Panc1 (cell line): ENCODE measurements at regions not wholly inside any gene's neighbourhood (a gene's known extent, or its start where the extent isn't known, plus 50 kb on each side); places are given as distances from the start of the nearest gene placed in this dataset.

Experiments
- ATAC-seq: fragments of 200-7000 bp; cut with Tn5 transposase; 2 replicates; pipeline ENCODE4 v1.9.1; 2020; ENCODE audit warnings: mild to moderate bottlenecking, moderate library complexity
- BruUV-seq: library from RNA; stranded (reverse); fragments of 400-500 nt; replicated peaks from 2 replicates; lab custom pipeline; 2021; lab: Mats Ljungman, UMichigan
- CTCF ChIA-PET: fragments of 300-600 bp; sonication (Branson Sonifier 250); formaldehyde crosslinking; loops from one replicate; lab custom pipeline; 2022; ENCODE audit warnings: antibody characterized with exemption; lab: Charles Lee
- POLR2A ChIA-PET: fragments of 300-600 bp; sonication (Branson Sonifier 250); formaldehyde crosslinking; loops from one replicate; lab custom pipeline; 2022; ENCODE audit warnings: antibody characterized with exemption; lab: Charles Lee
- DNase-seq: peaks from one replicate; pipeline ENCODE4 v3.0.0-alpha.2; 2010; ENCODE audit warnings: low read depth, low spot score
- H3K27ac ChIP-seq: 2 replicates; pipeline ENCODE4 v1.5.1; 2011; ENCODE audit warnings: mild to moderate bottlenecking, low read length, inconsistent platforms
- H3K27me3 ChIP-seq: fragments of 200-500 bp; sonication (Bioruptor generic); 2 replicates; pipeline ENCODE4 v1.6.0; 2014; ENCODE audit warnings: low read length, inconsistent platforms; ENCODE audit not compliant: control insufficient read depth, insufficient read depth
- H3K36me3 ChIP-seq: fragments of 200-500 bp; sonication (Bioruptor generic); 2 replicates; pipeline ENCODE4 v1.5.1; 2014; ENCODE audit warnings: inconsistent platforms, mild to moderate bottlenecking, low read length, moderate library complexity; ENCODE audit not compliant: control insufficient read depth, insufficient read depth
- H3K4me1 ChIP-seq: 2 replicates; pipeline ENCODE4 v1.5.1; 2011; ENCODE audit warnings: inconsistent platforms, mild to moderate bottlenecking, low read length, moderate library complexity; ENCODE audit not compliant: control insufficient read depth, insufficient read depth
- H3K4me3 ChIP-seq, 2 experiments: 2 replicates each; pipeline ENCODE4 v1.5.1; 2011 to 2012; ENCODE audit warnings: low read depth in 2 of 2, low read length in 2 of 2, mild to moderate bottlenecking in 2 of 2, inconsistent platforms in 1 of 2, moderate library complexity in 1 of 2
- H3K9me3 ChIP-seq: fragments of 200-500 bp; sonication (Bioruptor generic); 2 replicates; pipeline ENCODE4 v1.5.1; 2014; ENCODE audit warnings: low read depth, mild to moderate bottlenecking, inconsistent platforms, low read length, moderate library complexity; ENCODE audit not compliant: control insufficient read depth, insufficient read depth
- CTCF ChIP-seq: fragments of 450-650 bp; IDR thresholded peaks from 2 replicates; pipeline ENCODE4 v1.5.1; 2017; ENCODE audit warnings: mild to moderate bottlenecking
- POLR2AphosphoS5 ChIP-seq: IDR thresholded peaks from 2 replicates; pipeline ENCODE4 v1.6.1; 2012; ENCODE audit warnings: mild to moderate bottlenecking, low read depth, low read length, moderate library complexity
- REST ChIP-seq, 2 experiments: IDR thresholded peaks; 2 replicates each; pipeline ENCODE4 v1.6.1; 2011 to 2012; ENCODE audit warnings: low read depth in 2 of 2, control low read depth in 1 of 2, low read length in 1 of 2, mild to moderate bottlenecking in 1 of 2, moderate library complexity in 1 of 2; ENCODE audit not compliant: insufficient read depth in 1 of 2
- SIN3A ChIP-seq: IDR thresholded peaks from 2 replicates; pipeline ENCODE4 v1.6.1; 2012; ENCODE audit warnings: low read depth, mild to moderate bottlenecking, low read length, moderate library complexity, borderline replicate concordance; ENCODE audit not compliant: insufficient read depth
- TCF7L2 ChIP-seq: IDR thresholded peaks from 2 replicates; pipeline ENCODE4 v1.6.1; 2011; ENCODE audit warnings: mild to moderate bottlenecking, low read depth, low read length, inconsistent platforms
- in situ Hi-C: cut with HindIII; loops from 2 replicates; pipeline ENCODE4 v1.10.0; 2016; ENCODE audit warnings: low sequenced_read_pairs, low pct_unique_long_range_greater_than_20kb
- intact Hi-C: fragments of 100-400 bp; cut with micrococcal nuclease; formaldehyde crosslinking; loops from one replicate; pipeline ENCODE4 v1.10.0; 2022; ENCODE audit not compliant: unreplicated experiment

- DNase-seq (no peak), ATAC-seq (no peak)
- ChIA-PET CTCF (no interaction called here), POLR2A (no interaction called here)
- no peaks in the 10 kb centered on the region for H3K27me3 ChIP-seq
- intact Hi-C loops = no loop called here
- H3K9me3 ChIP-seq = no peaks in the 10 kb centered on the region
- H3K4me3 ChIP-seq = no peak overlapping the region
- H3K4me1 ChIP-seq = no peaks in the 10 kb centered on the region
- TF ChIP-seq POLR2AphosphoS5 = no peak
- no peak for TF ChIP-seq TCF7L2
- TF ChIP-seq REST (IDR thresholded peaks at IDR 0.05; ENCODE audit: insufficient read depth in 1 of 2, low read depth in 2 of 2, low read length in 1 of 2) = no peak
- no peak for TF ChIP-seq CTCF
- TF ChIP-seq SIN3A = no peak
- no TSS peak for BruUV-seq
- in situ Hi-C loops = no loop called here
- no peaks in the 10 kb centered on the region for H3K36me3 ChIP-seq
- no peak overlapping the region for H3K27ac ChIP-seq
Measured at GRCh38 chrX:40247848-40248622, 150.3 kb upstream of the BCOR start.

GRCh38 chrX:40247382-40247781, 149.6 kb upstream of the BCOR start:
- Histone ChIP-seq H3K4me1 (no peaks in the 10 kb centered on the region), H3K4me3 (no peak overlapping the region), H3K9me3 (no peaks in the 10 kb centered on the region), H3K36me3 (no peaks in the 10 kb centered on the region), H3K27me3 (no peaks in the 10 kb centered on the region), H3K27ac (no peak overlapping the region)
- in situ Hi-C loops = no loop called here
- ATAC-seq (no peak), DNase-seq (no peak)
- ChIA-PET CTCF (no interaction called here), POLR2A (interaction anchor here (0.6 kb wide), 1 partner anchor 33 kb away, joined by 7 read pairs; no protein-coding TSS in a partner anchor)
- TF ChIP-seq POLR2AphosphoS5 (no peak), REST (IDR thresholded peaks at IDR 0.05; ENCODE audit: insufficient read depth in 1 of 2, low read depth in 2 of 2, low read length in 1 of 2) (no peak), SIN3A (no peak), TCF7L2 (no peak), CTCF (no peak)
- BruUV-seq = no TSS peak
- intact Hi-C loops = no loop called here
